Neuronal stem cell (in vitro differentiated cells): ENCODE measurements at regions not wholly inside any gene's neighbourhood (a gene's known extent, or its start where the extent isn't known, plus 50 kb on each side); places are given as distances from the start of the nearest gene placed in this dataset.

Experiments used
- DNase-seq: peaks from one replicate; pipeline ENCODE4 v3.0.0-alpha.2; 2013; ENCODE audit warnings: low spot score
- H2AFZ ChIP-seq: one replicate; pipeline ENCODE4 v1.6.1; 2013; ENCODE audit warnings: mild to moderate bottlenecking, low read length, inconsistent platforms
- H2AK5ac ChIP-seq: 2 replicates; pipeline ENCODE4 v1.6.1; 2013; ENCODE audit warnings: low read depth, mild to moderate bottlenecking, inconsistent platforms, low read length, moderate library complexity, mixed read lengths
- H2BK120ac ChIP-seq: 2 replicates; pipeline ENCODE4 v1.6.1; 2013; ENCODE audit warnings: low read depth, mild to moderate bottlenecking, inconsistent platforms, low read length, moderate library complexity, mixed read lengths
- H2BK12ac ChIP-seq: one replicate; pipeline ENCODE4 v1.6.1; 2013; ENCODE audit warnings: low read length, inconsistent platforms
- H2BK15ac ChIP-seq: 2 replicates; pipeline ENCODE4 v1.6.1; 2013; ENCODE audit warnings: mild to moderate bottlenecking, low read length, inconsistent platforms, mixed read lengths
- H2BK5ac ChIP-seq: one replicate; pipeline ENCODE4 v1.6.1; 2013; ENCODE audit warnings: inconsistent platforms, mild to moderate bottlenecking, low read length, moderate library complexity
- H3K14ac ChIP-seq: one replicate; pipeline ENCODE4 v1.6.1; 2013; ENCODE audit warnings: low read length, inconsistent platforms
- H3K18ac ChIP-seq: 2 replicates; pipeline ENCODE4 v1.6.1; 2013; ENCODE audit warnings: low read length, inconsistent platforms
- H3K23ac ChIP-seq: 2 replicates; pipeline ENCODE4 v1.6.1; 2013; ENCODE audit warnings: low read depth, mild to moderate bottlenecking, mixed read lengths, low read length, inconsistent platforms; ENCODE audit not compliant: poor library complexity
- H3K27ac ChIP-seq: replicated peaks from 3 replicates; pipeline ENCODE4 v1.5.1; 2013; ENCODE audit warnings: low read length, inconsistent platforms
- H3K27me3 ChIP-seq, 3 experiments: 2 replicates each; pipeline ENCODE4 v1.6.1; 2013; ENCODE audit warnings: low read length in 3 of 3, mild to moderate bottlenecking in 2 of 3, inconsistent platforms in 1 of 3, low read depth in 1 of 3, mixed read lengths in 1 of 3, moderate library complexity in 1 of 3; ENCODE audit not compliant: control insufficient read depth in 3 of 3, insufficient read depth in 3 of 3
- H3K36me3 ChIP-seq, 2 donors: replicated peaks in 1 of 2; 2 replicates each; pipeline ENCODE4 v1.6.1; 2013; ENCODE audit warnings: low read length in 2 of 2; ENCODE audit not compliant: control insufficient read depth in 2 of 2, insufficient read depth in 2 of 2
- H3K4ac ChIP-seq: 2 replicates; pipeline ENCODE4 v1.6.1; 2013; ENCODE audit warnings: inconsistent platforms, mild to moderate bottlenecking, low read length, moderate library complexity
- H3K4me1 ChIP-seq, 2 donors: 1 replicate in 1 of 2; 2 replicates in 1 of 2; pipeline ENCODE4 v1.6.1; 2013; ENCODE audit warnings: low read length in 2 of 2, low read depth in 1 of 2; ENCODE audit not compliant: control insufficient read depth in 2 of 2, insufficient read depth in 1 of 2
- H3K4me2 ChIP-seq: one replicate; pipeline ENCODE4 v1.6.1; 2013; ENCODE audit warnings: mild to moderate bottlenecking, low read length, inconsistent platforms; ENCODE audit not compliant: insufficient read depth, poor library complexity, severe bottlenecking
- H3K4me3 ChIP-seq, 2 donors: 2 replicates each; pipeline ENCODE4 v1.5.1; 2013; ENCODE audit warnings: low read length in 2 of 2, mild to moderate bottlenecking in 2 of 2, inconsistent platforms in 1 of 2, moderate library complexity in 1 of 2
- H3K79me1 ChIP-seq: one replicate; pipeline ENCODE4 v1.6.1; 2013; ENCODE audit warnings: low read depth, mild to moderate bottlenecking, inconsistent platforms, low read length, moderate library complexity
- H3K9ac ChIP-seq: one replicate; pipeline ENCODE4 v1.6.1; 2013; ENCODE audit warnings: mild to moderate bottlenecking, low read depth, low read length, inconsistent platforms; ENCODE audit not compliant: poor library complexity
- H3K9me3 ChIP-seq, 2 donors: replicated peaks in 1 of 2; 2 replicates each; pipeline versions ENCODE3 to v1.6.1; 2013; ENCODE audit warnings: low read length in 2 of 2, mild to moderate bottlenecking in 2 of 2, inconsistent platforms in 1 of 2, low read depth in 1 of 2, mixed read lengths in 1 of 2, moderate library complexity in 1 of 2; ENCODE audit not compliant: control insufficient read depth in 2 of 2, insufficient read depth in 1 of 2
- H4K8ac ChIP-seq: one replicate; pipeline ENCODE4 v1.6.1; 2013; ENCODE audit warnings: low read depth, mild to moderate bottlenecking, inconsistent platforms, low read length, moderate library complexity
- H4K91ac ChIP-seq: one replicate; pipeline ENCODE4 v1.6.1; 2013; ENCODE audit warnings: low read length, low read depth, mild to moderate bottlenecking, inconsistent platforms; ENCODE audit not compliant: poor library complexity
- WGBS, 2 donors: extraction: QIAGEN DNeasy Blood & Tissue Kit; methylation state at CpG; one replicate each; pipeline ENCODE4 v1.1.7; 2013; ENCODE audit warnings: missing lambda C conversion rate in 2 of 2, mixed read lengths in 1 of 2; ENCODE audit not compliant: insufficient read length in 2 of 2, insufficient replicate concordance in 1 of 2; ENCODE audit errors: extremely low coverage in 2 of 2; 5-methylcytosine and 5-hydroxymethylcytosine counted together

GRCh38 chr4:3852711-3853110 lies 86.5 kb downstream of the ADRA2C start:
- Histone ChIP-seq H3K4me1 (peaks cover 0 to 5% of the 10 kb centered on the region in 2 donors), H3K9me3 (peaks cover 0 to 3% of the 10 kb centered on the region in 2 donors), H3K18ac (no peak overlapping the region), H4K8ac (no peak overlapping the region), H2BK12ac (no peak overlapping the region), H3K14ac (no peak overlapping the region), H3K23ac (no peak overlapping the region), H2AK5ac (no peak overlapping the region), H3K4me3 (no peak overlapping the region), H3K4ac (no peak overlapping the region), H2BK15ac (no peak overlapping the region), H3K36me3 (no peaks in the 10 kb centered on the region), H2BK5ac (no peak overlapping the region), H3K27me3 (peaks cover 0 to 40% (median 0%) of the 10 kb centered on the region in 3 experiments), H2BK120ac (no peak overlapping the region), H4K91ac (no peak overlapping the region), H3K27ac (no peak overlapping the region), H3K79me1 (no peaks in the 10 kb centered on the region), H2AFZ (no peak overlapping the region), H3K9ac (no peak overlapping the region), H3K4me2 (no peak overlapping the region)
- WGBS, 2 donors = no CpG with 5 or more reads among the region's 3 CpGs
- DNase-seq = no peak

- Histone ChIP-seq H2BK15ac (no peak overlapping the region), H3K9me3 (peaks cover 0 to 3% of the 10 kb centered on the region in 2 donors), H3K14ac (peak overlapping the region; percentile 15), H3K4ac (no peak overlapping the region), H4K91ac (no peak overlapping the region), H3K9ac (no peak overlapping the region), H2BK12ac (peak overlapping the region; percentile 93), H3K23ac (no peak overlapping the region), H2BK120ac (no peak overlapping the region), H3K27ac (no peak overlapping the region), H3K36me3 (no peaks in the 10 kb centered on the region), H3K4me1 (peaks cover 0 to 5% of the 10 kb centered on the region in 2 donors), H2BK5ac (no peak overlapping the region), H3K27me3 (peaks cover 0 to 46% (median 0%) of the 10 kb centered on the region in 3 experiments), H3K18ac (peak overlapping the region; percentile 0), H4K8ac (no peak overlapping the region), H3K4me3 (no peak overlapping the region), H2AFZ (no peak overlapping the region), H2AK5ac (peak overlapping the region; percentile 1), H3K4me2 (no peak overlapping the region), H3K79me1 (no peaks in the 10 kb centered on the region)
- WGBS, 2 donors = no CpG with 5 or more reads among the region's 10 CpGs
- DNase-seq = no peak
These were observed 87.3 kb downstream of the ADRA2C start for GRCh38 chr4:3853388-3854035.

- no peak for DNase-seq
- Histone ChIP-seq H3K23ac (no peak overlapping the region), H3K4me2 (no peak overlapping the region), H2BK5ac (peak overlapping the region; percentile 44), H3K79me1 (no peaks in the 10 kb centered on the region), H4K91ac (no peak overlapping the region), H3K27me3 (peaks cover 0 to 46% (median 0%) of the 10 kb centered on the region in 3 experiments), H4K8ac (no peak overlapping the region), H3K4me3 (no peak overlapping the region), H3K14ac (no peak overlapping the region), H2AFZ (no peak overlapping the region), H2BK12ac (no peak overlapping the region), H2BK120ac (no peak overlapping the region), H3K4ac (no peak overlapping the region), H3K4me1 (peaks cover 0 to 5% of the 10 kb centered on the region in 2 donors), H2AK5ac (no peak overlapping the region), H3K9ac (no peak overlapping the region), H3K36me3 (no peaks in the 10 kb centered on the region), H2BK15ac (no peak overlapping the region), H3K18ac (peak overlapping the region; percentile 4), H3K27ac (no peak overlapping the region), H3K9me3 (peaks cover 0 to 3% of the 10 kb centered on the region in 2 donors)
- WGBS, 2 donors = no CpG with 5 or more reads among the region's 8 CpGs
These were observed 88.5 kb downstream of the ADRA2C start for GRCh38 chr4:3854661-3855060.

- Histone ChIP-seq H3K36me3 (no peaks in the 10 kb centered on the region), H3K14ac (no peak overlapping the region), H3K9ac (peak overlapping the region; percentile 13), H3K4me2 (no peak overlapping the region), H2BK12ac (no peak overlapping the region), H3K9me3 (no peaks in the 10 kb centered on the region), H3K18ac (no peak overlapping the region), H3K4me3 (peak overlapping the region in 1 of 2 donors; percentile 13), H3K27me3 (peaks cover 0 to 46% (median 0%) of the 10 kb centered on the region in 3 experiments), H2BK120ac (no peak overlapping the region), H3K4me1 (peaks cover 0 to 5% of the 10 kb centered on the region in 2 donors), H3K4ac (no peak overlapping the region), H3K27ac (no peak overlapping the region), H2AFZ (no peak overlapping the region), H3K79me1 (no peaks in the 10 kb centered on the region), H3K23ac (no peak overlapping the region), H2AK5ac (no peak overlapping the region), H2BK5ac (no peak overlapping the region), H2BK15ac (no peak overlapping the region), H4K8ac (no peak overlapping the region), H4K91ac (no peak overlapping the region)
- no peak for DNase-seq
- no CpG with 5 or more reads among the region's 9 CpGs for WGBS, 2 donors
These were observed 89.5 kb downstream of the ADRA2C start for GRCh38 chr4:3855646-3856045.
